Stimulated activated CD8-positive, alpha-beta memory T cell treated with anti-CD3 and anti-CD28 coated beads, Interleukin-7, amount 100 ng/mL, for 1 hour (primary cell): ENCODE measurements at regions not wholly inside any gene's neighbourhood (a gene's known extent, or its start where the extent isn't known, plus 50 kb on each side); places are given as distances from the start of the nearest gene placed in this dataset.
"Not testable (repeated sequence)": the region's sequence is repeated elsewhere in the genome, so short reads cannot be mapped to it uniquely, and the experiment has no call there.

Experiments
- DNase-seq, 2 donors: peaks; one replicate each; pipeline ENCODE4 v3.0.0-alpha.2; 2020; ENCODE audit warnings: low read depth in 2 of 2

DNA sequence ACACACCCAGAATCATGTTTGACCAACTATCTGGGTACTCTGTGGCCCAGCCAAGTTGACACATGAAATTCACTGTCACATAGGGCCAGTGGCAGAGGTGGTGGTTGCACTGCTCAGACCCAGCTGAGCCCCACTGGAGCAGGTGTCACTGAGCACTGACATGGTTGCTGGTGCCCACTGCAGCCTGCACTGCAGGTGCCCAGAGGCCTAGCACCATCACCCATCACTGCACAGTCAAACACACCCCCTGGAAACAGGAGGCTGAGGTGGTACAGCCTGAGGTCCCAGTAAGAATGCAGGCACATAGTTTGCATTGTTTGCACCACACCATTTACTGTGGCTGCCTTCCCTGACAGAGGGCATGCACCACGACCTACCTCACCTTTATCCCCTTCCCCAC, 278.7 kb upstream of the MGAT5 start:
- no peak for DNase-seq

GRCh38 chr2:133975676-133976428, 278.0 kb upstream of the MGAT5 start:
- DNase-seq: no peak

- no peak for DNase-seq
Measured at GRCh38 chr2:133976659-133977058, 277.2 kb upstream of the MGAT5 start.

DNA sequence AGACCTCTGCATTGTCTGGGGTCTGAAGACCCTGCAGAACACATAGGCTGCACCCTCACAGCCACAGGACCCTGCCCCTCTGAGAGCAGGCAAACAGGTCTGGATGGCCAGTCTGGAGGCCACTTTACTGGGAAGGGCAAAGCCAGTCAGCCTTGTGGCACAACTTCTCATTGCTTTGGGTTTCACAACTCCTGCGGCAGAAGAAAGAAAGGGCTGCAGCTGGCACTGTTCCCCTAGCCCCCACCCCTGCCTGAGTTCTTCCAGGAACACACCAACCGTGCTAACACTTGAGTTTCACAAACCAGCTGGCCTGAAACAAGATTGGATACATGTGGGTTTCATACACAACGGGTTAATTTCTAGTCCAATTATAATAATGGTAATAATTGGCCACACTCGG, 276.5 kb upstream of the MGAT5 start:
- DNase-seq: no peak

DNA sequence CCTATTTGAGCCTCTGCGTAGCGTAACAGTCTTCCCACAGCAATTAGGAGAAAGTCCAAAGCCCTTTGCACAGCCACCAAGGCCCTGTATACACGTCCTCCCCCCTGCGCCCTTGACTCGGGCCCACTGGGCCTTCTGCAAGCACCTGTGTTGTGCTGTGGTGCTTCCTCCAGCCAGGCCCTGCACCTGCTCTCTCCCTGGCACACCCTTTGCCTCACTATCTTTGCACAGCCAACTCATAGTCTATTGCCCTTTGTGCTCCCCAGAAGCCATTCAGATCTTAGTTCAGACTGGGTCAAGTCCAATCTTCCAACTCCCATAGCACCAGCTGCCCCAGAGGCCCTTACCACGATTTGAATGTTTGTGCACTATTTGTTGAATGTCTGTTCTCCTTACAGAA, 271.6 kb upstream of the MGAT5 start:
- DNase-seq: no peak

- DNase-seq: no peak
Measured at GRCh38 chr2:133985563-133985962, 268.3 kb upstream of the MGAT5 start.

DNA sequence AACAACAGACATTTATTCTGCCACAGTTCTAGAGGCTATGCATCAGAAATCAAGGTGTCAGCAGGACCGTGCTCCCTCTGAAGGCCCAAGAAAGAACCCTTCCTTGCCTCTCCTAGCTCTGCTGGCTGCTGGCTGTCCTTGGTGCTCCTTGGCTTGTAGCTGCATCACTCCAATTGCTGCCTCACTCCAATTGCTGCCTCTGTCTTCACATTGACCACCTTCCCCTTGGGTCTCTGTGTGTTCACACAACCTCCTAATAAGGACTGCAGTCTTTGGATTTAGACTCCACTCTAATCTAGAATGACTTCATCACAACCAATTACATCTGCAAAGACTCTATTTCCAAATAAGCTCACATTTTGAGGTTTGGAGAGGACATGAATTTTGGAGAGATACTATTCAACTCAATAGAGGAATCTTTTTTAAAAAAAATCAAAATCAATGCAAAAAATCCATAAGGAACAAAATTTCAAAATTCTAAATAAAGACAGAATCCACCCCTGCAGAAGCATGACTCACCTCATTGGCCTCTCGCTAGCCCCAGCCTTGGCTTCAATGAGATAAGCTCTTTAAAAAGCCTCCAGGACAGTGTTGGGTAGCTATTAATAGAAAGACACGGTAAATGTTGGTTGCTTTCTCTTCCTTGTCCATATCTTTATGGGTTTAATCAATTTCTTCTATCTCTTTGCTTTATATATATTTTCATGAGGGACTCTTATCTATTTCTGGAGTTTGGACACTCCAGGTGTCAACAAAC, 267.6 kb upstream of the MGAT5 start:
- no peak for DNase-seq

GRCh38 chr2:133986881-133987795, 266.7 kb upstream of the MGAT5 start:
- no peak for DNase-seq

GRCh38 chr2:133988316-133988891, 265.5 kb upstream of the MGAT5 start:
- no peak for DNase-seq

GRCh38 chr2:133991606-133992168, 262.2 kb upstream of the MGAT5 start:
- DNase-seq: no peak

- no peak for DNase-seq
Measured at GRCh38 chr2:133992454-133992853, 261.4 kb upstream of the MGAT5 start.

DNA sequence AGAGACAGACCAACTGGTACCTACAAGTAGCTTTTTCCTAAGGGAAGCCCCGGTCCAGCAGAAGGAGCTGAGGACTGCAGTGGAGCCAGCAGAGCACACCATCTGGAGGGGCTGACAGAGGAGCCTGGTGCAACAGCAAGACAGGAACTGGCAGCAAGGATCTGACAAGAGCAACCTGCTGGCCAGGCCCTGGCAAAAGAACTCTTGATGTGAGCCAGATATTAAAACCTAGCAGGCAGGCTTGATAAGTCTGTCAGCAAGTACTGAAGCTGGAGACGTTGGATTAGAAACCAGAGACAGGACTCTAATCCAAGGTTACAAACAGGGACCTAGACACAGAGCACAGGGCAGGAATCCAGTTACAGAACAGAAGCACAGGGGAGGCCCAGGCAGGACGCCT, 260.7 kb upstream of the MGAT5 start:
- DNase-seq: no peak

DNA sequence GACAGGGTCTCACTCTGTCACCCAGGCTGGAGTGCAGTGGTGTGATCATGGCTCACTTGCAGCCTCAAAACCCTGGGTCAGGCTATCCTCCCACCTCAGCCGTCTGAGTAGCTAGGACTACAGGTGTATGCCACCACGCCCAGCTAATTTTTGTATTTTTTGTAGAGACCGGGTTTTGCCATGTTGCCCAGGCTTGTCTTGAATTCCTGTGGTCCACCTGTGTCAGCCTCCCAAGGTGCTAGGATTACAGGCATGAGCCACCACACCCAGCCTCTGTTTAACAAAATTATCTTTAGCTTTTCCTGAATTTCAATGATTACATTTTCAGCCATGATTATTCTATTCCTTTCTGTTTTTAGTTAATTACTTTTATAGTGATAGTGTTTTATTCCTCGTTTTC, 255.1 kb upstream of the MGAT5 start:
- DNase-seq: not testable (repeated sequence)

- no peak for DNase-seq
Measured at GRCh38 chr2:134002391-134002790, 251.5 kb upstream of the MGAT5 start.

- no peak for DNase-seq
Measured at GRCh38 chr2:134002921-134003320, 251.0 kb upstream of the MGAT5 start.

- DNase-seq: no peak
Measured at GRCh38 chr2:134004467-134004866, 249.4 kb upstream of the MGAT5 start.

DNA sequence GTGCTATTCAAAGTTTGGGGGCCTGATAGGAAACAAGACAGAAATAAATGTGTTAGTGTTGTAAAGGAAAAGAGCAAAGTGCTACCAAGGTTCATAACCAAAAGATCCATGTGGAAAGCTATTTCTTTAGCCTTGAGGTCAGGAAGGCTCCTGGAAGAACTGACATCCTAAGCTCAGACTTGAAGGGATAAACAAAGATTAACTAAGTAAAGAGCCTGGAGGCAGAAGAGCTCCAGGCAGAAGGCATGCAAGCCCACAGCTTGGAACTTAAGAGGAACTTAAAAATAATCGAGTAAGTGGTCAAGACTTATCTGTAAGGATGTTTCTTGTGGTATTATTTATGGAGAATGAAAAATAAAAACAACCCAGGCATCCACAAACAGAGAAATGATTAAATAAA, 245.0 kb upstream of the MGAT5 start:
- no peak for DNase-seq

DNA sequence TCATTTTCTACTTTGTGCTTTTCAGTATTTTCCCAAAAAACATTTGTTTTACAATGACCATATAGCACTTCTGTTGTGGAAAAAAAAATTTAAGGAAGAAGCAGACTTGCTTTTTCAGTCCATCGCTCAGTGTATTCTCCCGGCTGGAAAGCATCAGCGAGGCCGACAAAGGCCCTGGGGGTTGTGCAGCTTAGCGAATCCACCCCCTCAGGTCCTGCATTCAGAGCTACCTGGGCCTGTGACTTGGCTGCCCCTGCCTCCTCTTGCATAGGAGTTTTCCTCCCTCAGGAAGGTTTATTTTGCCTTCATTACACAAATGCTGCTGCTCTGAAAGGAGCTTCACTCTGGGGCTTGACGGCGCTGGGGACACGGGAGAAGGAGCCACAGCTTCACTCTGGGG, 244.4 kb upstream of the MGAT5 start:
- no peak for DNase-seq

GRCh38 chr2:134009906-134010305, 244.0 kb upstream of the MGAT5 start:
- not testable (repeated sequence) for DNase-seq

DNA sequence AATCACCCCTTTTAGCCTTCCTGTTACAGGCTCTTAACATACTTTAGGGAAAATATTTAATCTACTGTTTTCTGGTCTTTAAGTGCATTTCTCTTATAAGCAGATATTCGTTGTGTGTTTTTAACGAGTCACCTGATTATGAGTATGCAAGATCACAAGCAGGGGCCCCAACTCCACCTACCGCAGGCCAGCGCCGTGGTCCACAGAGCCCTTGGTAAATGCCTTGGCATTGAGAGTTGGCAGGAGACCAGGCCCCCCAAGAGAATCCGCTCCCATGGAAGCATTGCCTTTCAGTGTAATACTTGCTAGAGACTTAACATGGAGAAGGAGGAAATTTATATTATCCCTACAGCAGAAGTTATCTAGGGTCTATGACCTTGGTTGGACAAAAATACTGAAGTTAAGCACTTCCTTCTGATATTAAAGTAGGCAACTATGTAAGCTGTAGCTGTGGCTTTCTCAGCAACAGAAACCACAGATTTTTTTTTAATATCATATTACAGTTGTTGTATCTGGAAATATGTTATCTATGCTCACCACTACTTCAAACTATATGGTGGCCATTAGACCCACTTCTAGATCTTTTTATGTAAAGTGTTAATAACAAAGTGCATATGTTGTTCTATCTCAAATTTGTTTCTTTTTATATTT, 241.8 kb upstream of the MGAT5 start:
- DNase-seq: no peak
